SK-N-SH (cell line): ENCODE measurements at regions not wholly inside any gene's neighbourhood (a gene's known extent, or its start where the extent isn't known, plus 50 kb on each side); places are given as distances from the start of the nearest gene placed in this dataset.

Source experiments
- CTCF ChIA-PET: fragments of 300-600, 350-600 bp; formaldehyde crosslinking; extraction: SDS; loops from one replicate; lab custom pipeline; 2021; lab: Yijun Ruan, JAX
- POLR2A ChIA-PET: fragments of 350-600 bp; sonication (Branson Sonifier 250); formaldehyde crosslinking; extraction: SDS; loops from one replicate; lab custom pipeline; 2020; ENCODE audit warnings: antibody characterized with exemption, inconsistent platforms; lab: Yijun Ruan, JAX
- DNase-seq: peaks from one replicate; pipeline ENCODE4 v3.0.0; 2012
- H2AFZ ChIP-seq: fragments of 200-600 bp; sonication (generic); 2 replicates; pipeline ENCODE4 v1.8.1; 2016; ENCODE audit warnings: antibody characterized with exemption, mild to moderate bottlenecking, low read depth
- H3F3A ChIP-seq: fragments of 200-600 bp; sonication (generic); replicated peaks from 2 replicates; pipeline ENCODE3; 2016; ENCODE audit warnings: antibody characterized with exemption, mild to moderate bottlenecking; ENCODE audit not compliant: insufficient read depth
- H3K27ac ChIP-seq, 2 experiments: fragments of 200-500 bp in 1 of 2; fragments of 200-600 bp in 1 of 2; sonication (Bioruptor generic) in 1 of 2; sonication (generic), shearing (Covaris generic) in 1 of 2; 2 replicates each; pipeline versions ENCODE4 v1.5.1 to v1.6.1; 2014 to 2016; ENCODE audit warnings: low read depth in 2 of 2, inconsistent platforms in 1 of 2, low read length in 1 of 2, mild to moderate bottlenecking in 1 of 2, mixed read lengths in 1 of 2
- H3K27me3 ChIP-seq: fragments of 200-600 bp; sonication (generic), shearing (Covaris generic); 2 replicates; pipeline ENCODE4 v1.6.1; 2016; ENCODE audit warnings: mixed run types; ENCODE audit not compliant: insufficient read depth
- H3K36me3 ChIP-seq, 2 experiments: fragments of 200-500 bp in 1 of 2; fragments of 200-600 bp in 1 of 2; sonication (Bioruptor generic) in 1 of 2; sonication (generic) in 1 of 2; replicated peaks in 1 of 2; 2 replicates each; pipeline versions ENCODE3 to v1.5.1; 2014 to 2016; ENCODE audit warnings: low read length in 1 of 2, mild to moderate bottlenecking in 1 of 2; ENCODE audit not compliant: insufficient read depth in 2 of 2, control insufficient read depth in 1 of 2
- H3K4me1 ChIP-seq, 2 experiments: fragments of 200-500 bp in 1 of 2; fragments of 200-600 bp in 1 of 2; sonication (Bioruptor generic) in 1 of 2; sonication (generic), shearing (Covaris generic) in 1 of 2; 2 replicates each; pipeline versions ENCODE4 v1.5.1 to v1.6.1; 2014 to 2016; ENCODE audit warnings: low read depth in 1 of 2, low read length in 1 of 2, mixed run types in 1 of 2; ENCODE audit not compliant: insufficient read depth in 2 of 2, control insufficient read depth in 1 of 2
- H3K4me2 ChIP-seq: fragments of 200-600 bp; sonication (generic), shearing (Covaris generic); 2 replicates; pipeline ENCODE4 v1.6.1; 2017; ENCODE audit warnings: mixed run types
- H3K4me3 ChIP-seq, 2 experiments: fragments of 200-500 bp in 1 of 2; fragments of 200-600 bp in 1 of 2; sonication (Bioruptor generic) in 1 of 2; sonication (generic), shearing (Covaris generic) in 1 of 2; 2 replicates each; pipeline versions ENCODE4 v1.5.1 to v1.8.1; 2014 to 2016; ENCODE audit warnings: low read depth in 2 of 2, inconsistent platforms in 1 of 2, low read length in 1 of 2, mild to moderate bottlenecking in 1 of 2, mixed read lengths in 1 of 2, moderate library complexity in 1 of 2
- H3K79me2 ChIP-seq: fragments of 200-600 bp; sonication (generic); 2 replicates; pipeline ENCODE4 v1.8.1; 2017; ENCODE audit warnings: mild to moderate bottlenecking; ENCODE audit not compliant: insufficient read depth
- H3K9ac ChIP-seq: fragments of 200-600 bp; sonication (generic); 2 replicates; pipeline ENCODE4 v1.6.1; 2017; ENCODE audit warnings: mixed run types
- H3K9me2 ChIP-seq: fragments of 200-600 bp; sonication (generic); 2 replicates; pipeline ENCODE4 v1.6.1; 2017; ENCODE audit warnings: mixed run types
- H3K9me3 ChIP-seq: fragments of 200-600 bp; sonication (generic); 2 replicates; pipeline ENCODE4 v1.6.1; 2017; ENCODE audit warnings: mixed run types, mild to moderate bottlenecking, moderate library complexity
- H4K20me1 ChIP-seq: fragments of 200-600 bp; sonication (generic); 2 replicates; pipeline ENCODE4 v1.6.1; 2017; ENCODE audit warnings: mild to moderate bottlenecking, mixed run types; ENCODE audit not compliant: insufficient read depth
- CHD2 ChIP-seq: fragments of 150-350 bp; IDR thresholded peaks from 2 replicates; pipeline ENCODE4 v1.6.1; 2018; ENCODE audit warnings: low read length; ENCODE audit not compliant: partially characterized antibody
- EZH2phosphoT487 ChIP-seq: fragments of 200-600 bp; sonication (generic); IDR thresholded peaks from 2 replicates; pipeline ENCODE4 v1.6.1; 2017; ENCODE audit warnings: low read depth, mixed run types, mild to moderate bottlenecking, antibody characterized with exemption, moderate library complexity, borderline replicate concordance
- FOXJ3 ChIP-seq: sonication (generic); formaldehyde crosslinking; IDR thresholded peaks from 2 replicates; pipeline ENCODE4 v1.5.1; 2020; ENCODE audit warnings: mild to moderate bottlenecking, missing genetic modification reagents
- GABPA ChIP-seq: IDR thresholded peaks from 2 replicates; pipeline ENCODE4 v1.4.0; 2012; ENCODE audit warnings: low read depth, mild to moderate bottlenecking
- IRF3 ChIP-seq: fragments of 150-350 bp; IDR thresholded peaks from 2 replicates; pipeline ENCODE4 v1.6.1; 2016; ENCODE audit warnings: mild to moderate bottlenecking, low read depth, low read length
- JUND ChIP-seq: IDR thresholded peaks from 2 replicates; pipeline ENCODE4 v1.4.0; 2012
- NFIC ChIP-seq: IDR thresholded peaks from 2 replicates; pipeline ENCODE4 v1.4.0; 2012; ENCODE audit warnings: borderline replicate concordance
- NRF1 ChIP-seq: IDR thresholded peaks from 2 replicates; pipeline ENCODE4 v1.6.1; 2012; ENCODE audit warnings: low read depth, mild to moderate bottlenecking, low read length
- POLR2AphosphoS5 ChIP-seq: IDR thresholded peaks from 2 replicates; pipeline ENCODE4 v1.6.1; 2012; ENCODE audit warnings: low read depth, low read length
- RAD21 ChIP-seq: IDR thresholded peaks from 2 replicates; pipeline ENCODE4 v1.6.1; 2012; ENCODE audit warnings: mild to moderate bottlenecking, low read length
- RCOR1 ChIP-seq: fragments of 150-350 bp; IDR thresholded peaks from 2 replicates; pipeline ENCODE4 v1.6.1; 2017; ENCODE audit warnings: antibody characterized with exemption, low read length
- REST ChIP-seq: IDR thresholded peaks from 2 replicates; pipeline ENCODE4 v1.6.1; 2012; ENCODE audit warnings: mild to moderate bottlenecking, low read depth, low read length, moderate library complexity
- RXRA ChIP-seq: IDR thresholded peaks from 2 replicates; pipeline ENCODE4 v1.4.0; 2012; ENCODE audit warnings: low read depth, mild to moderate bottlenecking, borderline replicate concordance
- SMC3 ChIP-seq: IDR thresholded peaks from 2 replicates; pipeline ENCODE4 v1.6.1; 2012; ENCODE audit warnings: low read depth, low read length, improper control_type of control experiment
- TEAD4 ChIP-seq: IDR thresholded peaks from 2 replicates; pipeline ENCODE4 v1.4.0; 2012; ENCODE audit warnings: mild to moderate bottlenecking, borderline replicate concordance; ENCODE audit not compliant: insufficient read depth
- USF2 ChIP-seq: fragments of 150-350 bp; IDR thresholded peaks from 2 replicates; pipeline ENCODE4 v1.6.1; 2017; ENCODE audit warnings: antibody characterized with exemption, low read length, low read depth, borderline replicate concordance
- YY1 ChIP-seq: IDR thresholded peaks from 2 replicates; pipeline ENCODE4 v1.4.0; 2012; ENCODE audit warnings: low read depth, mild to moderate bottlenecking
- WGBS: methylation state at CpG from one replicate; pipeline ENCODE4 v1.1.6; 2017; ENCODE audit warnings: low lambda C conversion rate; 5-methylcytosine and 5-hydroxymethylcytosine counted together
- TF ChIP-seq, protein P1 (sequence below): IDR thresholded peaks from 2 replicates; pipeline ENCODE4 v1.4.0; 2012; ENCODE audit warnings: low read depth
- TF ChIP-seq, protein P2 (sequence below): IDR thresholded peaks from 2 replicates; pipeline ENCODE4; 2012

GRCh38 chr4:45580334-45580733, 543.5 kb downstream of the GABRG1 start:
- Histone ChIP-seq H3K79me2 (no peaks in the 10 kb centered on the region), H3K9me3 (no peaks in the 10 kb centered on the region), H3K4me1 (no peaks in the 10 kb centered on the region), H3F3A (no peaks in the 10 kb centered on the region), H3K27ac (no peak overlapping the region), H4K20me1 (no peaks in the 10 kb centered on the region), H3K4me3 (no peak overlapping the region), H2AFZ (no peak overlapping the region), H3K9me2 (0 out of 2 replicates have a peak, but pooled peaks cover 3% of the 10 kb centered on the region), H3K9ac (no peak overlapping the region), H3K27me3 (no peaks in the 10 kb centered on the region), H3K36me3 (no peaks in the 10 kb centered on the region), H3K4me2 (no peak overlapping the region)
- DNase-seq, result no peak
- CTCF ChIA-PET, result no interaction called here
- no peak for TF ChIP-seq RXRA
- TF ChIP-seq CHD2, result no peak
- no peak for TF ChIP-seq REST
- TF ChIP-seq EZH2phosphoT487, result no peak
- no peak for TF ChIP-seq RCOR1
- TF ChIP-seq, protein P1, sequence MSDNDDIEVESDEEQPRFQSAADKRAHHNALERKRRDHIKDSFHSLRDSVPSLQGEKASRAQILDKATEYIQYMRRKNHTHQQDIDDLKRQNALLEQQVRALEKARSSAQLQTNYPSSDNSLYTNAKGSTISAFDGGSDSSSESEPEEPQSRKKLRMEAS, result no peak
- no peak for TF ChIP-seq NFIC
- no peak for TF ChIP-seq POLR2AphosphoS5
- TF ChIP-seq NRF1, result no peak
- no peak for TF ChIP-seq FOXJ3 (CRISPR knock-in tag)
- no peak for TF ChIP-seq JUND
- no peak for TF ChIP-seq GABPA
- no peak for TF ChIP-seq USF2
- TF ChIP-seq, protein P2, sequence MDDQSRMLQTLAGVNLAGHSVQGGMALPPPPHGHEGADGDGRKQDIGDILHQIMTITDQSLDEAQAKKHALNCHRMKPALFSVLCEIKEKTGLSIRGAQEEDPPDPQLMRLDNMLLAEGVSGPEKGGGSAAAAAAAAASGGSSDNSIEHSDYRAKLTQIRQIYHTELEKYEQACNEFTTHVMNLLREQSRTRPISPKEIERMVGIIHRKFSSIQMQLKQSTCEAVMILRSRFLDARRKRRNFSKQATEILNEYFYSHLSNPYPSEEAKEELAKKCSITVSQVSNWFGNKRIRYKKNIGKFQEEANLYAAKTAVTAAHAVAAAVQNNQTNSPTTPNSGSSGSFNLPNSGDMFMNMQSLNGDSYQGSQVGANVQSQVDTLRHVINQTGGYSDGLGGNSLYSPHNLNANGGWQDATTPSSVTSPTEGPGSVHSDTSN, result no peak
- TF ChIP-seq TEAD4, result no peak
- TF ChIP-seq SMC3, result no peak
- no peak for TF ChIP-seq YY1
- TF ChIP-seq RAD21, result no peak
- no peak for TF ChIP-seq IRF3
- POLR2A ChIA-PET, result no interaction called here
- under 1% methylated on average over 3 of the region's 3 CpGs for WGBS
